PC-3 (cell line): ENCODE measurements at regions not wholly inside any gene's neighbourhood (a gene's known extent, or its start where the extent isn't known, plus 50 kb on each side); places are given as distances from the start of the nearest gene placed in this dataset.

ENCODE experiments used
- ATAC-seq: fragments of 200-7000 bp; cut with Tn5 transposase; 2 replicates; pipeline ENCODE4 v1.9.1; 2020; ENCODE audit warnings: mild to moderate bottlenecking, moderate library complexity
- BruUV-seq: library from RNA; stranded (reverse); fragments of 400-500 nt; replicated peaks from 2 replicates; lab custom pipeline; 2021; lab: Mats Ljungman, UMichigan
- CTCF ChIA-PET: fragments of 300-600 bp; sonication (Branson Sonifier 250); formaldehyde crosslinking; loops from one replicate; lab custom pipeline; 2022; ENCODE audit warnings: antibody characterized with exemption; lab: Charles Lee
- POLR2A ChIA-PET: fragments of 300-600 bp; sonication (Branson Sonifier 250); formaldehyde crosslinking; loops from one replicate; lab custom pipeline; 2022; ENCODE audit warnings: antibody characterized with exemption; ENCODE audit not compliant: unreplicated experiment; lab: Charles Lee
- DNase-seq: peaks from one replicate; pipeline ENCODE4 v3.0.0-alpha.2; 2015
- H2AFZ ChIP-seq: fragments of 300-600 bp; sonication (generic); 2 replicates; pipeline ENCODE4 v1.6.0; 2016; ENCODE audit warnings: antibody characterized with exemption, low read length
- H3F3A ChIP-seq: fragments of 300-600 bp; sonication (generic); one replicate; pipeline ENCODE4 v1.6.0; 2017; ENCODE audit warnings: antibody characterized with exemption, low read length, control low read depth, mild to moderate bottlenecking; ENCODE audit not compliant: unreplicated experiment
- H3K27ac ChIP-seq: fragments of 300-600 bp; sonication (generic); 2 replicates; pipeline ENCODE4 v1.5.1; 2016; ENCODE audit warnings: mild to moderate bottlenecking, low read length
- H3K27me3 ChIP-seq: fragments of 300-600 bp; sonication (generic); 2 replicates; pipeline ENCODE4 v1.6.1; 2016; ENCODE audit warnings: low read length, mixed read lengths
- H3K36me3 ChIP-seq: fragments of 300-600 bp; sonication (generic); 2 replicates; pipeline ENCODE4 v1.6.1; 2016; ENCODE audit warnings: low read depth, mixed run types, low read length, mixed read lengths
- H3K4me1 ChIP-seq: fragments of 300-600 bp; sonication (generic); 2 replicates; pipeline ENCODE4 v1.5.1; 2016; ENCODE audit warnings: low read length; ENCODE audit not compliant: insufficient read depth
- H3K4me2 ChIP-seq: fragments of 300-600 bp; sonication (generic); 2 replicates; pipeline ENCODE4 v1.6.0; 2016; ENCODE audit warnings: low read length
- H3K4me3 ChIP-seq: fragments of 300-600 bp; sonication (generic); 2 replicates; pipeline ENCODE4 v1.5.1; 2016; ENCODE audit warnings: mild to moderate bottlenecking, low read length, mixed read lengths
- H3K79me2 ChIP-seq: fragments of 300-600 bp; sonication (generic); 2 replicates; pipeline ENCODE4 v1.6.1; 2017; ENCODE audit warnings: low read length, mixed read lengths
- H3K9ac ChIP-seq: fragments of 300-600 bp; sonication (generic); 2 replicates; pipeline ENCODE4 v1.6.0; 2016; ENCODE audit warnings: mild to moderate bottlenecking, low read length
- H3K9me2 ChIP-seq: fragments of 300-600 bp; sonication (generic); replicated peaks from 2 replicates; pipeline ENCODE4 v1.6.1; 2016; ENCODE audit warnings: mixed run types, low read length, mixed read lengths
- H3K9me3 ChIP-seq: fragments of 300-600 bp; sonication (generic); 2 replicates; pipeline ENCODE4 v1.6.1; 2016; ENCODE audit warnings: low read length, mixed read lengths
- H4K20me1 ChIP-seq: fragments of 300-600 bp; sonication (generic); 2 replicates; pipeline ENCODE4 v1.6.1; 2016; ENCODE audit warnings: low read length, mixed read lengths
- EZH2 ChIP-seq: fragments of 300-600 bp; sonication (generic); IDR thresholded peaks from one replicate; pipeline ENCODE4 v1.6.1; 2017; ENCODE audit warnings: antibody characterized with exemption, mild to moderate bottlenecking, low read length; ENCODE audit not compliant: unreplicated experiment
- EZH2phosphoT487 ChIP-seq: fragments of 300-600 bp; sonication (generic); IDR thresholded peaks from 2 replicates; pipeline ENCODE4 v1.6.1; 2018; ENCODE audit warnings: mild to moderate bottlenecking, antibody characterized with exemption, low read length, borderline replicate concordance
- intact Hi-C: fragments of 100-400 bp; cut with micrococcal nuclease; formaldehyde crosslinking; loops from 2 replicates; pipeline ENCODE4 v1.9.0; 2023
- TF ChIP-seq, protein P1 (sequence below): fragments of 300-600 bp; sonication (generic); conservative IDR thresholded peaks from 2 replicates; pipeline ENCODE4 v1.5.1; 2017; ENCODE audit warnings: antibody characterized with exemption, low read depth, mild to moderate bottlenecking, low read length

DNA sequence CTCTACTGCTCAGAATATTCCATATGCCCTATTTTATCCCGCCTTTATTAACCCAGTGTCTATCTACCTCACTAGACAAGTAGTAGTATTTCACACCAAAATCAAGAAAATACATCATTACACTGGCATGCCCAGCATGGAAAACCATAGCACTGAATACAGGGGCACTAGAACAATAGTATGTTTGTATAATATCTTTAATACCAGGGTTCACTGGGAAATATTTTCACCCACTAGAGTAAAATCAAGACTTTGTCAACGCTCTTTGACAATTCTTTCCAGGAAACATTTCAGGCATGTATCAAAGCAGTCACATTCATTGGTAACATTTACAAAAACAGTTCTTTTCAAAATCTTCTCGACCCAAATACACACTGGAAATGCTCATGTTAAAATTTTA, 119.3 kb upstream of the BEND6 start:
- Histone ChIP-seq H3K9ac (no peak overlapping the region), H3F3A (no peaks in the 10 kb centered on the region), H3K36me3 (no peaks in the 10 kb centered on the region), H2AFZ (no peak overlapping the region), H4K20me1 (no peaks in the 10 kb centered on the region), H3K9me2 (no peaks in the 10 kb centered on the region), H3K4me1 (peaks cover 18% of the 10 kb centered on the region), H3K4me3 (no peak overlapping the region), H3K4me2 (no peak overlapping the region), H3K9me3 (no peaks in the 10 kb centered on the region), H3K79me2 (peaks cover 89% of the 10 kb centered on the region), H3K27ac (no peak overlapping the region), H3K27me3 (no peaks in the 10 kb centered on the region)
- intact Hi-C loops, result no loop called here
- ChIA-PET CTCF (no interaction called here), POLR2A (no interaction called here)
- TF ChIP-seq, protein P1, sequence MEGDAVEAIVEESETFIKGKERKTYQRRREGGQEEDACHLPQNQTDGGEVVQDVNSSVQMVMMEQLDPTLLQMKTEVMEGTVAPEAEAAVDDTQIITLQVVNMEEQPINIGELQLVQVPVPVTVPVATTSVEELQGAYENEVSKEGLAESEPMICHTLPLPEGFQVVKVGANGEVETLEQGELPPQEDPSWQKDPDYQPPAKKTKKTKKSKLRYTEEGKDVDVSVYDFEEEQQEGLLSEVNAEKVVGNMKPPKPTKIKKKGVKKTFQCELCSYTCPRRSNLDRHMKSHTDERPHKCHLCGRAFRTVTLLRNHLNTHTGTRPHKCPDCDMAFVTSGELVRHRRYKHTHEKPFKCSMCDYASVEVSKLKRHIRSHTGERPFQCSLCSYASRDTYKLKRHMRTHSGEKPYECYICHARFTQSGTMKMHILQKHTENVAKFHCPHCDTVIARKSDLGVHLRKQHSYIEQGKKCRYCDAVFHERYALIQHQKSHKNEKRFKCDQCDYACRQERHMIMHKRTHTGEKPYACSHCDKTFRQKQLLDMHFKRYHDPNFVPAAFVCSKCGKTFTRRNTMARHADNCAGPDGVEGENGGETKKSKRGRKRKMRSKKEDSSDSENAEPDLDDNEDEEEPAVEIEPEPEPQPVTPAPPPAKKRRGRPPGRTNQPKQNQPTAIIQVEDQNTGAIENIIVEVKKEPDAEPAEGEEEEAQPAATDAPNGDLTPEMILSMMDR, result no peak
- TF ChIP-seq EZH2 (no peak), EZH2phosphoT487 (no peak)
- no TSS peak for BruUV-seq
- DNase-seq (no peak), ATAC-seq (no peak)

DNA sequence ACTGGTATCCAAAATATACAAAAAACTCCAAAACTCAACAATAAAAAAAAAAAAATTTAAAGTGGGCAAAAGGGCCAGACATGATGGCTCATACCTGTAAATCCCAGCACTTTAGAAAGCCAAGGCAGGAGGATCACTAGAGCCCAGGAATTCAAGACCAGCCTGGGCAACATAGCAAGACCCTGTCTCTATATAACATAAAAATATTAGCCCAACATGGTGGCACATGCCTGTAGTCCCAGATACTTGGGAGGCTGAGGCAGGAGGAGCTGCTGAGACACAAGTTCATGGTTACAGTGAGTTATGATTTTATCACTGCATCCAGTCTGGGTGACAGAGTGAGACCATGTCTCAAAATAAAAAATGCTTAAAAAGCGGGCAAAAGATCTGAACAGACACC, 121.0 kb upstream of the BEND6 start:
- Histone ChIP-seq H3K27me3 (no peaks in the 10 kb centered on the region), H3K9ac (no peak overlapping the region), H3K4me3 (no peak overlapping the region), H3K27ac (no peak overlapping the region), H3K4me1 (peaks cover under 1% of the 10 kb centered on the region), H4K20me1 (no peaks in the 10 kb centered on the region), H3K36me3 (no peaks in the 10 kb centered on the region), H3F3A (no peaks in the 10 kb centered on the region), H3K4me2 (no peak overlapping the region), H3K9me2 (no peaks in the 10 kb centered on the region), H3K79me2 (peaks cover 89% of the 10 kb centered on the region), H2AFZ (no peak overlapping the region), H3K9me3 (no peaks in the 10 kb centered on the region)
- TF ChIP-seq, protein P1, result no peak
- TF ChIP-seq EZH2phosphoT487 (no peak), EZH2 (no peak)
- POLR2A ChIA-PET, result no interaction called here
- intact Hi-C loops, result no loop called here
- DNase-seq, result no peak
- BruUV-seq, result no TSS peak
- CTCF ChIA-PET, result no interaction called here
- ATAC-seq, result no peak

DNA sequence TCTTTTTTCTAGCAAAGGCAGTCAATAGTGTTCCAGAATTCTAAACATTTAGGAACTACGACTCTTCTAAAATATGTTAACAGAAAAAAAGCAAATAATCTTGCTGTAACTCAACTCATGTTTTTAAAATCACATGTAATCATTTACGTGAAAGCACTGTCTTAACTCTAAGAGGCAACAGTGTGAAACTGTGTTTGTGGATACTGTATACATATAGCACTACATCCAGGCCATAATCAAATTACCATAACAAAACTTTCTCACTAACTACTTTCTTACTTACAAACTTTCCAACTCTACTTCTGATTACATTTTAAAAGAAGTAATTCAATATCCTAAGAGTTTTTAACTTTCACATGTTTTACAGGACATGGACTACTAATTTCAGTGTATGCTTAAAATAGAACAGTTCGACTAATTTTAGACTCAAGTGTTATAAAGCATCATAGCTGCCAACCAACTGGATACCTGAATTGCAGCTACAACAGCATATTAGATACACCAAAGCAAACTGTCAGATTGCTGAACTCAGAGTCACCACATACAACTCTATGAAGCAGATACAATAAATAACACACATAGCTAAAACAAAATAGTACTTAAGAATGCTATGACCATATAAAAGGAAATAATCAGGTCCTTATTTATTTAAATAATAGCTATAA, 121.6 kb upstream of the BEND6 start:
- H2AFZ ChIP-seq, result no peak overlapping the region
- POLR2A ChIA-PET, result interaction anchor here (0.6 kb wide), 1 partner anchor 181 kb away, joined by 3 read pairs; no protein-coding TSS in a partner anchor

More for the DNA sequence above, 121.6 kb upstream of the BEND6 start:
- no peak overlapping the region for H3K9ac ChIP-seq
- H3K27me3 ChIP-seq, result no peaks in the 10 kb centered on the region
- no peaks in the 10 kb centered on the region for H4K20me1 ChIP-seq
- H3K4me1 ChIP-seq, result no peaks in the 10 kb centered on the region
- no peaks in the 10 kb centered on the region for H3K36me3 ChIP-seq
- H3K4me2 ChIP-seq, result no peak overlapping the region
- H3K9me2 ChIP-seq, result no peaks in the 10 kb centered on the region
- TF ChIP-seq EZH2, result no peak
- TF ChIP-seq, protein P1, result no peak
- no peak for TF ChIP-seq EZH2phosphoT487
- H3K79me2 ChIP-seq, result peaks cover 87% of the 10 kb centered on the region
- H3K27ac ChIP-seq, result no peak overlapping the region
- DNase-seq, result no peak
- no peaks in the 10 kb centered on the region for H3F3A ChIP-seq
- H3K9me3 ChIP-seq, result no peaks in the 10 kb centered on the region
- intact Hi-C loops, result no loop called here
- ATAC-seq, result no peak
- CTCF ChIA-PET, result no interaction called here
- BruUV-seq, result no TSS peak
- no peak overlapping the region for H3K4me3 ChIP-seq
